Endodermal cell (in vitro differentiated cells): ENCODE measurements at regions not wholly inside any gene's neighbourhood (a gene's known extent, or its start where the extent isn't known, plus 50 kb on each side); places are given as distances from the start of the nearest gene placed in this dataset.

Source experiments
- DNase-seq: peaks from one replicate; pipeline ENCODE4 v3.0.0-alpha.2; 2017
- H3K27ac ChIP-seq: 2 replicates; pipeline ENCODE4 v1.5.1; 2013; ENCODE audit warnings: mild to moderate bottlenecking, low read depth, low read length, moderate library complexity
- H3K27me3 ChIP-seq: 2 replicates; pipeline ENCODE4 v1.6.1; 2013; ENCODE audit warnings: mild to moderate bottlenecking, low read length, moderate library complexity; ENCODE audit not compliant: insufficient read depth, control insufficient read depth, poor library complexity, severe bottlenecking
- H3K36me3 ChIP-seq: 2 replicates; pipeline ENCODE4 v1.7.0; 2013; ENCODE audit warnings: mild to moderate bottlenecking, low read length, moderate library complexity; ENCODE audit not compliant: control insufficient read depth, insufficient read depth
- H3K4me1 ChIP-seq: one replicate; pipeline ENCODE4 v1.7.0; 2013; ENCODE audit warnings: low read length; ENCODE audit not compliant: control insufficient read depth, insufficient read depth
- H3K4me3 ChIP-seq: 2 replicates; pipeline ENCODE4 v1.5.1; 2013; ENCODE audit warnings: mild to moderate bottlenecking, low read length, moderate library complexity
- H3K9ac ChIP-seq: 2 replicates; pipeline ENCODE4 v1.6.1; 2013; ENCODE audit warnings: mild to moderate bottlenecking, low read length, moderate library complexity; ENCODE audit not compliant: poor library complexity, severe bottlenecking; ENCODE audit errors: extremely low read depth
- H3K9me3 ChIP-seq: 2 replicates; pipeline ENCODE4 v1.6.1; 2013; ENCODE audit warnings: mild to moderate bottlenecking, low read length, moderate library complexity; ENCODE audit not compliant: control insufficient read depth
- H3K27ac Mint-ChIP-seq: 2 replicates; pipeline ENCODE4 v1.8.0; 2020; ENCODE audit warnings: mixed read lengths
- H3K27me3 Mint-ChIP-seq: 2 replicates; pipeline ENCODE4 v1.8.0; 2021; ENCODE audit warnings: mild to moderate bottlenecking, mixed read lengths; ENCODE audit not compliant: insufficient read depth
- H3K36me3 Mint-ChIP-seq: 2 replicates; pipeline ENCODE4 v1.8.0; 2020; ENCODE audit warnings: low read depth, mixed read lengths
- H3K4me1 Mint-ChIP-seq: 2 replicates; pipeline ENCODE4 v1.8.0; 2020; ENCODE audit warnings: mixed read lengths
- H3K4me3 Mint-ChIP-seq: 2 replicates; pipeline ENCODE4 v1.8.0; 2020; ENCODE audit warnings: mild to moderate bottlenecking, moderate library complexity, mixed read lengths
- H3K9me3 Mint-ChIP-seq: 2 replicates; pipeline ENCODE4 v1.8.0; 2020; ENCODE audit warnings: mild to moderate bottlenecking, mixed read lengths
- WGBS, 2 experiments: methylation state at CpG; one replicate each; pipeline versions ENCODE4 v1.1.5 to v1.1.7; 2013; ENCODE audit warnings: missing lambda C conversion rate in 2 of 2, mixed read lengths in 1 of 2; ENCODE audit not compliant: insufficient coverage in 1 of 2, insufficient read length in 1 of 2; 5-methylcytosine and 5-hydroxymethylcytosine counted together
- TF ChIP-seq, protein P1 (sequence below): fragments of 200-600 bp; sonication (generic); conservative IDR thresholded peaks from 2 replicates; pipeline ENCODE4 v1.5.0; 2021; ENCODE audit warnings: antibody characterized with exemption, mild to moderate bottlenecking

DNA sequence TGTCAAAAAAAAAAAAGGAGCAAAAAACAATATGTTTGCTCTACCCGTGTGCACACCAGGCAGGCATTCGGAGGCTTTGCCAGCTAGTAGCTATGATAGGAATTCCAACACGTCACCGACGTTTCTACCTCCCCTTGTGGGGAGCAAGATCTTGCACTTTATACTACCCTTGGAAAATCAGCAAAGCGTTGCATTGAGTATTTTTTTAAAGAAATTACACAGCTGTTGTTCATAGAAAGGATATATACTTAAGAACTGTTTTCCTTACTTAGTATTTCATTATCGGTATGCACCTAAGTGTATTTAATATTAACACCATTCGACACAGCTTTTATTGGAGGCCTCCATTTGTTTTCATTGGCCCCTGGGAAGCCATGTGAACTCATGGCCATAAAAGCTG, 159.9 kb upstream of the MGMT start:
- H3K9me3 Mint-ChIP-seq, result peaks cover 6% of the 10 kb centered on the region
- WGBS, 2 experiments, result 85 to 93% methylated on average over 5 to 8 of the region's 8 CpGs
- Histone ChIP-seq H3K9me3 (no peaks in the 10 kb centered on the region), H3K27me3 (no peaks in the 10 kb centered on the region), H3K36me3 (no peaks in the 10 kb centered on the region), H3K27ac (no peak overlapping the region), H3K4me3 (no peak overlapping the region), H3K9ac (no peak overlapping the region), H3K4me1 (no peaks in the 10 kb centered on the region)
- TF ChIP-seq, protein P1, sequence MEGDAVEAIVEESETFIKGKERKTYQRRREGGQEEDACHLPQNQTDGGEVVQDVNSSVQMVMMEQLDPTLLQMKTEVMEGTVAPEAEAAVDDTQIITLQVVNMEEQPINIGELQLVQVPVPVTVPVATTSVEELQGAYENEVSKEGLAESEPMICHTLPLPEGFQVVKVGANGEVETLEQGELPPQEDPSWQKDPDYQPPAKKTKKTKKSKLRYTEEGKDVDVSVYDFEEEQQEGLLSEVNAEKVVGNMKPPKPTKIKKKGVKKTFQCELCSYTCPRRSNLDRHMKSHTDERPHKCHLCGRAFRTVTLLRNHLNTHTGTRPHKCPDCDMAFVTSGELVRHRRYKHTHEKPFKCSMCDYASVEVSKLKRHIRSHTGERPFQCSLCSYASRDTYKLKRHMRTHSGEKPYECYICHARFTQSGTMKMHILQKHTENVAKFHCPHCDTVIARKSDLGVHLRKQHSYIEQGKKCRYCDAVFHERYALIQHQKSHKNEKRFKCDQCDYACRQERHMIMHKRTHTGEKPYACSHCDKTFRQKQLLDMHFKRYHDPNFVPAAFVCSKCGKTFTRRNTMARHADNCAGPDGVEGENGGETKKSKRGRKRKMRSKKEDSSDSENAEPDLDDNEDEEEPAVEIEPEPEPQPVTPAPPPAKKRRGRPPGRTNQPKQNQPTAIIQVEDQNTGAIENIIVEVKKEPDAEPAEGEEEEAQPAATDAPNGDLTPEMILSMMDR, result no peak
- H3K27ac Mint-ChIP-seq, result no peak overlapping the region
- H3K4me3 Mint-ChIP-seq, result no peak overlapping the region
- H3K36me3 Mint-ChIP-seq, result no peaks in the 10 kb centered on the region
- no peak for DNase-seq
- no peaks in the 10 kb centered on the region for H3K4me1 Mint-ChIP-seq
- no peaks in the 10 kb centered on the region for H3K27me3 Mint-ChIP-seq

DNA sequence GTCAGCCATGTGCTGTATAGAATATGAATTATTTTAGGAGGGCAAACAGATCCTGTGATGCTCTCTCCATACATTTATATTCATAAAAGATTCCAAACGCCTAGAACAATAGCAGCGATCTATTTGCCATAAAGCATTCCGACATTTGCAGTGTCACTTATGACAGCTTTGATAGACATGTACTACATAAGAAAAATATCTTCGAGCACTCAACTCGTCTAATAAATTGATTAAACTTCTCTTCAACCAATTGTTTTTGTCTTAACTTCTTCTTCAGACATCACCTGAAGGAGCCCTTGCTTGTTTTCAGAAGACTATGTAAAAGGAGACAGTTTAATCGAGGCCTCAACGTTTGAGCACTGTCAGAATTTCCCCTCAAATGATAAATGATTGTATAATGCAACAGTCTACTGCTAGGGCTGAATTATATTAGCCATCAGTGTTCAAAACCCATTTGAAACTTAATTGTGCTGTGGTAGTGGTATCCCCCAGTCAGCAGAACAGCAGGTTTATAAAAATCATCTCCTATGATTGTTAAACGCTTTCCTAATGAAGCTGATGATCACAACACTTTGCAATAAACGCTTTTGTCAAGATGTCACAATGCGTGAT, 158.0 kb upstream of the MGMT start:
- Histone ChIP-seq H3K27ac (no peak overlapping the region), H3K4me1 (no peaks in the 10 kb centered on the region), H3K4me3 (no peak overlapping the region), H3K36me3 (no peaks in the 10 kb centered on the region), H3K9me3 (no peaks in the 10 kb centered on the region), H3K9ac (no peak overlapping the region), H3K27me3 (no peaks in the 10 kb centered on the region)
- H3K9me3 Mint-ChIP-seq, result no peaks in the 10 kb centered on the region
- no peak for DNase-seq
- no peaks in the 10 kb centered on the region for H3K4me1 Mint-ChIP-seq
- TF ChIP-seq, protein P1, result no peak
- H3K27me3 Mint-ChIP-seq, result no peaks in the 10 kb centered on the region
- no peaks in the 10 kb centered on the region for H3K36me3 Mint-ChIP-seq
- no peak overlapping the region for H3K27ac Mint-ChIP-seq
- H3K4me3 Mint-ChIP-seq, result no peak overlapping the region
- 92 to 97% methylated on average over 8 to 10 of the region's 10 CpGs for WGBS, 2 experiments

DNA sequence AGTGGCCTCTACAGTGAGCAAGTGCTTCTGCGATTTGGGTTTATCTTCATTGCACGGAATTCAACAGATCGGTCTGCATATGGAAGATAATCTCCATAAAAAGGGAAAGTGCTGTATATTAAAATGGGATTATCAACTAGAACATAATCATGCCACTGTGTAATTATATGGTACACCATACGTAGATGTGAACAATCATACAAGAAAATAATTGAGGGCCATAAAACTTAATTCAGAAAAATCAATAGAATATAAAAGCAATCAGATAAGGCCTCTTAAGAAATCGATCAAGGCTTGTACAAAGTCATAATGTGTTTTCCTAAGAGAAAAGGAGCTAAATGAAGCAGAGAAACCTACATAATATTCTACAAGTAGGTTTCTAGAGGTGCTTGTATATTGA, 157.5 kb upstream of the MGMT start:
- no peak overlapping the region for H3K27ac Mint-ChIP-seq
- Histone ChIP-seq H3K9me3 (no peaks in the 10 kb centered on the region), H3K4me3 (no peak overlapping the region), H3K27me3 (no peaks in the 10 kb centered on the region), H3K27ac (no peak overlapping the region), H3K4me1 (no peaks in the 10 kb centered on the region), H3K9ac (no peak overlapping the region), H3K36me3 (no peaks in the 10 kb centered on the region)
- H3K4me1 Mint-ChIP-seq, result no peaks in the 10 kb centered on the region
- WGBS, 2 experiments, result 97 to 100% methylated on average over 2 to 4 of the region's 5 CpGs
- no peaks in the 10 kb centered on the region for H3K36me3 Mint-ChIP-seq
- TF ChIP-seq, protein P1, result no peak
- H3K4me3 Mint-ChIP-seq, result no peak overlapping the region
- H3K27me3 Mint-ChIP-seq, result no peaks in the 10 kb centered on the region
- no peak for DNase-seq
- H3K9me3 Mint-ChIP-seq, result no peaks in the 10 kb centered on the region
